ENCODE measurements at regions not wholly inside any gene's neighbourhood (a gene's known extent, or its start where the extent isn't known, plus 50 kb on each side); places are given as distances from the start of the nearest gene placed in this dataset.

DNA sequence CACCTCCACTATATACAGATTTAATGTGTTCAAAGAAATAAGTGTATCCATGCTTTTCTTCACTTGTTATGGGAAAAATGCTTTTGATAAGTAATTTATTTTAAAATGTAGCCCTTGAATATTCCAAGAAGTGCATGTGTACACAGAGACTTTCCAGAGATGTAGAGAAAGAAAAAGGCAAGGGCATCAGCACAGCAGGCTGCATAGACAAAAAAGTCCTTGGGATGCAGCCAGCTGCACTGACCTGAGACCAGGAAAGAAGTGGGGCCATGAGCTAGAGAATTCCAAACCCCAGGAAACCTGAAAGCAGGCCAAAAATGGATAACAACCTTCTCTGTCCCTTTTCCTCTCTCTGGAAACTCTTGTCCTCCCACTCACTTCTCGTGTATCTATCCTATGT, 51.6 kb upstream of the PRDM8 start:
- no peak for DNase-seq (ENCODE audit: low read depth)
- no peak overlapping the region for H3K4me3 ChIP-seq (ENCODE audit: low read depth, low read length)

DNA sequence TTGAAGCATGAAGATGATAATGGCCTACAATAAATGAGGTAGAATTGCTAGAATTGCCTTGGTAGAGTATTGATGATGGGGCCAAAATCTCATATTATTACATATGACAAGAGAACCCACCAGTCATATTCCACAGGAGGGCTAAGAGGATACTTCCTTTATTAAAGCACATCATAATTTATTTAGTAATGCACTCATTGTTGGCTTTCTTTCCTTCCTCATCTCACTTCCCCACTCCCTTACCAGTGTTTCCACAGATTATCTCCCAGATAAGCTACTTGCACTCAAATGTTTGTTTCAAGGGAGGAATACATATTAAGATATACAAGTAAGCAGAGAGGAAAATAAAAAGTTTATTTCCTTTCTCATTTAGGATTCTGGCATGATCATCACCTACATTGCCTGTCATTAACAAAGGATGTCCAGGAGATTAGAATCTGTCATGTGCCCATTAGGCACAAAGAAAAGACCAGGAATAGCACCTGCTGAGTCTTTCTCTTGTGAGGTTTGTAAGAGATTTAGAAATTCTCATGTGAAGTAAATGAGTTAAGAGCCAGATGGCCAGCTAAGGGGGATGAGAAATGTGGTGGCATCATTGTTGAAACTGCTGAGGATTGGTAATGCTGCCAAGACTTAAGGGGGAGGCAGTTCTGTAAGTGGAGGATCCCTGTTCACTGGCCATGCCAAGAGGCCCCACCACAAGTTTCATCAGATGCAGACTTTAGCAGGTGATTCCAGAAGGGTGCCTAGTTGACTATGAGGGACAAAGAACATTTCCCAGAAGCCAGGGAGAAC, 52.4 kb upstream of the PRDM8 start:
- no peak for DNase-seq (ENCODE audit: low read depth)
- H3K4me3 ChIP-seq (ENCODE audit: low read depth, low read length): no peak overlapping the region

GRCh38 chr4:80143307-80143679, 54.0 kb upstream of the PRDM8 start:
- DNase-seq (ENCODE audit: low read depth): no peak
- H3K4me3 ChIP-seq (ENCODE audit: low read depth, low read length): no peak overlapping the region

GRCh38 chr4:80142394-80143306, 54.7 kb upstream of the PRDM8 start:
- H3K4me3 ChIP-seq (ENCODE audit: low read depth, low read length): no peak overlapping the region
- no peak for DNase-seq (ENCODE audit: low read depth)

GRCh38 chr4:80141543-80141942, 55.8 kb upstream of the PRDM8 start:
- no peak overlapping the region for H3K4me3 ChIP-seq (ENCODE audit: low read depth, low read length)
- DNase-seq (ENCODE audit: low read depth): no peak

DNA sequence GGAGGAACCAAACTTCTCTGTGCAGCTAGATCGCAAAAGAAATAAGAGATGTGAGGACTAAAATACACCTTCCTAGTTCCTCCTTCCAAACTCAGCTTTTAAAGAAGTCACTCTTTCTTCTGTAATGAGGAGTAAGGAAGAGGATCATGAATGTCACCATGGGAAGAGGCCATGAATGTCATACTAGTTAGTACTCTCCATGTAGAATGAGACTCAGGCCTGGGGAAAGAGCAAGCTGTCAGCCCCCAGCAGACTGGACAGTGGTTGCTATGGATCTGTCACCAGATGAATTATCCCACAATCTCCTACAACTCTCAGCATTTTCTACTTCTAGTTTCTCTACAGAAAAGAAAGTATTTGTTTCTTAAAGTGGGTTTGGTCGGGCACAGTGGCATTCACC, 57.1 kb upstream of the PRDM8 start:
- H3K4me3 ChIP-seq (ENCODE audit: low read depth, low read length): no peak overlapping the region
- DNase-seq (ENCODE audit: low read depth): no peak

- no peak for DNase-seq (ENCODE audit: low read depth)
- no peak overlapping the region for H3K4me3 ChIP-seq (ENCODE audit: low read depth, low read length)
Observed at GRCh38 chr4:80139671-80140070, 57.6 kb upstream of the PRDM8 start.

DNA sequence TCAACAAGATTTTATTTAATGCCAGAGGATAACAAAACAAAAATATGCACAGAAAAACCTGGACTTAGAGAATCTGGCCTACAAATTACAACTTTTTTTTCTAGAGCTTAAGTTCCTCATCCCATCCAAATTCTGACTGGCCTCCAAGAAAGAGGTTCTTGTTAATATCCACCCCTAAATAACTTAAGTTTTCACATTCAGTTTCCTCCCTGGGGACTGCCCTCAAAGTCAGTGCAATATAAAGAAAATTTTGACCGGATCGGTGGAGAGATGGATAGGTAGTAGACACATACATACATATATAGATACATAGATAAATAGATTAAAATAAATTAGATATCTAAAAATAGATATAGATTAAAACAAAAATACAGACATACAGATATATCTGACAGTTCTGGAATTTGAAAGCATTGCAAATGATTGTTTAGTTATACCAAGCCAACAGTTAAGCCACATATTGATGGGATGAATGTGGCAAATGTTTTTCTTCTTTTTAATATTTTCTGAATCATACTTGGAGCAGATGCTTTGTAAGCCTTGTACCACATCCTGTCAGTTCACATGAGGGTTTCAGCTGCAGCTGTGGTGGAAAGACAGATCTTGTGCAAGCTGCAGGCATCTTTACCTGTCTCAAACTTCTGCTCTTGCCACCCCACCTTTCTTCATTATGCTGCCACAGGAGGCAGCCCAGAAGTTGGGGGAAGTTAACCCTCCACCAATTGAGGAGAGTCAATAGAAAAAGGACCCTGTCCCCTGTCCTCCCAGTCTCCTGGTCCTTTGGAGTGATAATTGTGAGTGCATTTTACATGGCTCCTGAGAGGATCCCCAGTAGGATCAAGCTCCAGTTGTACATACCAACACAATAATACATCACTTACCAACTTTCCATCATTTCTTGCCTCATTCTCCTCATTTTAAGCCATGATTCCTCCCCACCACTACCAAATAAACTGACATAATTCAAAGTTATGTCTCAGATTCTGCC, 58.5 kb upstream of the PRDM8 start:
- DNase-seq (ENCODE audit: low read depth): peak; percentile 42
- H3K4me3 ChIP-seq (ENCODE audit: low read depth, low read length): no peak overlapping the region

GRCh38 chr4:80137631-80138030, 59.7 kb upstream of the PRDM8 start:
- no peak for DNase-seq (ENCODE audit: low read depth)
- H3K4me3 ChIP-seq (ENCODE audit: low read depth, low read length): no peak overlapping the region

GRCh38 chr4:80136270-80136669, 61.0 kb upstream of the PRDM8 start:
- no peak for DNase-seq (ENCODE audit: low read depth)
- no peak overlapping the region for H3K4me3 ChIP-seq (ENCODE audit: low read depth, low read length)

GRCh38 chr4:80135702-80136058, 61.6 kb upstream of the PRDM8 start:
- DNase-seq (ENCODE audit: low read depth): no peak
- H3K4me3 ChIP-seq (ENCODE audit: low read depth, low read length): no peak overlapping the region

GRCh38 chr4:80134936-80135701, 62.1 kb upstream of the ANTXR2 start:
- DNase-seq (ENCODE audit: low read depth): no peak
- H3K4me3 ChIP-seq (ENCODE audit: low read depth, low read length): no peak overlapping the region

- no peak overlapping the region for H3K4me3 ChIP-seq (ENCODE audit: low read depth, low read length)
- no peak for DNase-seq (ENCODE audit: low read depth)
Observed at GRCh38 chr4:80133240-80133783, 60.3 kb upstream of the ANTXR2 start.

DNA sequence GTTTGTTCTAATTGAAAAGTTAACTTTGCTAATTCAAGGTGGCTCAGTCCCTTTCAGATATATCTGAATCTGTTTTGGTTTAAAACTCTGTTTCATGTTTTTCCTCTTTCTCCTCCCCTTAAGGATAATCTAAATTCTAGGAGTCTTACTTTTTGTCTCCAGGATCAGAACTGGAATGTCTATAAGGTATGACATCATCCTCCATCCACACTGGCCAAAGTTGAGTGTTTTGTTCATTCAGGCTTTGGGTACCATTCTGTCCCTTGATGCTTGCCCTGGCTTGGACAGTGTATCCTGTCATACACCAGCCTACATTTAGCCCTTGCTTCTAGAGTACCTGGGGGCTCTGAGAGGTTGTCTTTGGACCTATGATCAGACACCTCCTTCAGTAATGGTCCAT, 56.8 kb upstream of the ANTXR2 start:
- DNase-seq (ENCODE audit: low read depth): no peak

GRCh38 chr4:80128941-80129340, 55.9 kb upstream of the ANTXR2 start:
- no peak overlapping the region for H3K4me3 ChIP-seq (ENCODE audit: low read depth, low read length)
- no peak for DNase-seq (ENCODE audit: low read depth)

More for the DNA sequence above, 56.8 kb upstream of the ANTXR2 start:
- H3K4me3 ChIP-seq (ENCODE audit: low read depth, low read length): no peak overlapping the region

- DNase-seq (ENCODE audit: low read depth): no peak
Observed at GRCh38 chr4:80127870-80128419, 54.9 kb upstream of the ANTXR2 start.

GRCh38 chr4:80126435-80126834, 53.4 kb upstream of the ANTXR2 start:
- H3K4me3 ChIP-seq (ENCODE audit: low read depth, low read length): no peak overlapping the region
- no peak for DNase-seq (ENCODE audit: low read depth)

More at GRCh38 chr4:80127870-80128419, 54.9 kb upstream of the ANTXR2 start:
- no peak overlapping the region for H3K4me3 ChIP-seq (ENCODE audit: low read depth, low read length)
